H1 (cell line): ENCODE measurements at regions not wholly inside any gene's neighbourhood (a gene's known extent, or its start where the extent isn't known, plus 50 kb on each side); places are given as distances from the start of the nearest gene placed in this dataset.

Experiments used
- CBX5 ChIP-seq: fragments of 300-800, 300-1000 bp; sonication (generic); IDR thresholded peaks from 2 replicates; pipeline ENCODE4 v1.7.1; 2016; ENCODE audit warnings: antibody characterized with exemption, low read length, low read depth
- FOSL1 ChIP-seq: IDR thresholded peaks from 2 replicates; pipeline ENCODE4 v1.6.1; 2011; ENCODE audit warnings: mild to moderate bottlenecking, low read depth, low read length, moderate library complexity; ENCODE audit not compliant: insufficient read depth
- KDM5A ChIP-seq: fragments of 200-600 bp; IDR thresholded peaks from 2 replicates; pipeline ENCODE4 v1.7.1; 2012; ENCODE audit warnings: mild to moderate bottlenecking, low read length, inconsistent platforms, mixed read lengths
- NANOG ChIP-seq: IDR thresholded peaks from 2 replicates; pipeline ENCODE4 v1.6.1; 2011; ENCODE audit warnings: low read length, low read depth, mild to moderate bottlenecking, inconsistent platforms; ENCODE audit not compliant: insufficient read depth, poor library complexity, severe bottlenecking
- POLR2A ChIP-seq, 2 experiments: IDR thresholded peaks; 1 replicate in 1 of 2; 2 replicates in 1 of 2; pipeline ENCODE4 v1.6.1; 2011; ENCODE audit warnings: low read depth in 2 of 2, low read length in 2 of 2, mild to moderate bottlenecking in 2 of 2; ENCODE audit errors: control extremely low read depth in 1 of 2
- SIN3A ChIP-seq, 2 experiments: IDR thresholded peaks in 1 of 2; conservative IDR thresholded peaks in 1 of 2; 2 replicates each; pipeline ENCODE4 v1.6.1; 2011 to 2012; ENCODE audit warnings: low read length in 2 of 2, improper control_type of control experiment in 1 of 2, low read depth in 1 of 2, mild to moderate bottlenecking in 1 of 2
- TAF1 ChIP-seq: IDR thresholded peaks from 2 replicates; pipeline ENCODE4 v1.6.1; 2011; ENCODE audit warnings: mild to moderate bottlenecking, low read depth, low read length

- TF ChIP-seq TAF1 = no peak
- no peak for TF ChIP-seq KDM5A
- no peak for TF ChIP-seq POLR2A (IDR thresholded peaks at IDR 0.05; ENCODE audit: control extremely low read depth in 1 of 2, low read depth in 2 of 2, low read length in 2 of 2)
- no peak for TF ChIP-seq FOSL1
- no peak for TF ChIP-seq NANOG
- TF ChIP-seq CBX5 = no peak
- TF ChIP-seq SIN3A (conservative IDR thresholded peaks at IDR 0.05 in 1 of 2, IDR thresholded peaks at IDR 0.05 in 1 of 2; ENCODE audit: low read depth in 1 of 2, low read length in 2 of 2) = no peak
These were observed 139.5 kb upstream of the PKDCC start (continued) for GRCh38 chr2:41908349-41908748.
